ENCODE measurements at regions not wholly inside any gene's neighbourhood (a gene's known extent, or its start where the extent isn't known, plus 50 kb on each side); places are given as distances from the start of the nearest gene placed in this dataset.

GRCh38 chr20:60810561-60810960, 441.5 kb upstream of the CDH4 start:
- TF ChIP-seq CTCF (IDR thresholded peaks at IDR 0.05) (no peak), POLR2AphosphoS5 (IDR thresholded peaks at IDR 0.05; ENCODE audit: low read depth, low read length) (no peak), SIN3A (IDR thresholded peaks at IDR 0.05; ENCODE audit: borderline replicate concordance, insufficient read depth, low read depth, low read length) (no peak)

Measured in Panc1 (cell line).